ENCODE measurements at regions not wholly inside any gene's neighbourhood (a gene's known extent, or its start where the extent isn't known, plus 50 kb on each side); places are given as distances from the start of the nearest gene placed in this dataset.

DNA sequence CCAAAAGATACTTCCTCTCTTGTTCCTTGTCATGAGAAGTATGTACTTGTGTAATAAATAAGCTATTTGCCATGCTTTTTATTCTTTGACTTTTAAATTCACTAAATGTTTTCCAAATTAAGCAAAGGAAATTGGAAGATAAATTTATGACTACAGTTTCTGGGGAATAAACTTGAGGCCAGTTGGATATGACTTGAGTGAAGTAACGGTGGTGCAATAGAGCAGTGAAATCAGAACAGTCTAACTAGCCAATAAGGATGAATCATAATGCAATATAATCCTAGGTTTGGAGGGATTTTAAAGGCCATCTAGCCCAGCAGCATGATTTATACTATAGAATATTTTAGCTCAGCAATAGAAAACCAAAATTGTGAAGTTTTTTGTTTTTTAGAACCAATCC lies 183.8 kb upstream of the TCF21 start:
- no peaks in the 10 kb centered on the region for H3K36me3 ChIP-seq
- H3K4me1 ChIP-seq, result no peaks in the 10 kb centered on the region
- H3K9me3 ChIP-seq, result no peaks in the 10 kb centered on the region
- intact Hi-C loops (cut with DNase I), result no loop called here
- H3K27ac ChIP-seq, result no peak overlapping the region
- WGBS, 2 donors, result 65 to 72% methylated on average over 1 of the region's 1 CpG
- no peak overlapping the region for H3K4me3 ChIP-seq (replicated peaks in 1 of 3)
- no peak for TF ChIP-seq POLR2A (IDR thresholded peaks at IDR 0.05)
- TF ChIP-seq, protein P1, sequence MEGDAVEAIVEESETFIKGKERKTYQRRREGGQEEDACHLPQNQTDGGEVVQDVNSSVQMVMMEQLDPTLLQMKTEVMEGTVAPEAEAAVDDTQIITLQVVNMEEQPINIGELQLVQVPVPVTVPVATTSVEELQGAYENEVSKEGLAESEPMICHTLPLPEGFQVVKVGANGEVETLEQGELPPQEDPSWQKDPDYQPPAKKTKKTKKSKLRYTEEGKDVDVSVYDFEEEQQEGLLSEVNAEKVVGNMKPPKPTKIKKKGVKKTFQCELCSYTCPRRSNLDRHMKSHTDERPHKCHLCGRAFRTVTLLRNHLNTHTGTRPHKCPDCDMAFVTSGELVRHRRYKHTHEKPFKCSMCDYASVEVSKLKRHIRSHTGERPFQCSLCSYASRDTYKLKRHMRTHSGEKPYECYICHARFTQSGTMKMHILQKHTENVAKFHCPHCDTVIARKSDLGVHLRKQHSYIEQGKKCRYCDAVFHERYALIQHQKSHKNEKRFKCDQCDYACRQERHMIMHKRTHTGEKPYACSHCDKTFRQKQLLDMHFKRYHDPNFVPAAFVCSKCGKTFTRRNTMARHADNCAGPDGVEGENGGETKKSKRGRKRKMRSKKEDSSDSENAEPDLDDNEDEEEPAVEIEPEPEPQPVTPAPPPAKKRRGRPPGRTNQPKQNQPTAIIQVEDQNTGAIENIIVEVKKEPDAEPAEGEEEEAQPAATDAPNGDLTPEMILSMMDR (IDR thresholded peaks at IDR 0.05), result no peak
- no peaks in the 10 kb centered on the region for H3K27me3 ChIP-seq
- no peak for DNase-seq

DNA sequence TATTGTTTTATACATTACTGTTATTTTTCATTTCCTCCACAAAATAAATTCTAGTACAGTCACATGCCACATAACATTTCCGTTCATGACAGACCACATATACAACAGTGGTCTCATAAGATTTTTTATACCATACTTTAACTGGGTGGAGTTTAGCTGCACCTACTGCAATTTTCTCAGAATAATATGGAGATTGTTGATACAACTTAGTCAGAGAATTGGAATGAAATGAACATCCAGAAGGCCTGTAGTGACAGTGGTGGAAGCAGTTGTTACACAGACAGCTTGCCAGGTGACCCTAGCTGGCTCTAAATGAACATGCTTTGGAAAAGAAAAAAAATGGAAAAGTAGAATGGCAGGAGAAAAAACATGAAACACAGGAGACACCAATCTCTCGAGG lies 183.2 kb upstream of the TCF21 start:
- 70 to 79% methylated on average over 2 of the region's 2 CpGs for WGBS, 2 donors
- no peaks in the 10 kb centered on the region for H3K4me1 ChIP-seq
- no peaks in the 10 kb centered on the region for H3K27me3 ChIP-seq
- no peak for TF ChIP-seq POLR2A (IDR thresholded peaks at IDR 0.05)
- TF ChIP-seq, protein P1 (IDR thresholded peaks at IDR 0.05), result no peak
- no peak overlapping the region for H3K27ac ChIP-seq
- intact Hi-C loops (cut with DNase I), result no loop called here
- no peak overlapping the region for H3K4me3 ChIP-seq (replicated peaks in 1 of 3)
- H3K9me3 ChIP-seq, result no peaks in the 10 kb centered on the region
- DNase-seq, result no peak
- H3K36me3 ChIP-seq, result no peaks in the 10 kb centered on the region

DNA sequence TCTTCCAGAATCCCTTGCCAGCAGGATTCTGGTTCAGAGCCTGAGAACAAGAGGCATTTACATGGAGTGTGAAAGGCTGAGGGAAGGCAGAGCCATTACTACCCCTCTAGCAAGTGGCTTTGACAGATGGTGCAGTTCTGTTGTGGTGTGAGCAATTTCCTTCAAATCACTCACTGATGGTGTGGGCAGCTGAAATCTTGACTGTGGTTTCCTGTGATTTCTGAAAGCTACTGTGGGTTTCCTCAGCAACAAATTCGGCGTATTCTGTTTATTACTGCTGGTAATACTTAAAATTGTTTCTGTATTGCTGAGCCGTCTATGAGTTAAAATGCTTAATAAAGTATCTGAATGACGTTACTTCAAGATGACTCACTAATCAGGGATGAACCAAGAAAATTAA lies 181.5 kb upstream of the TCF21 start:
- intact Hi-C loops (cut with DNase I), result no loop called here
- WGBS, 2 donors, result 65 to 76% methylated on average over 4 of the region's 4 CpGs

DNA sequence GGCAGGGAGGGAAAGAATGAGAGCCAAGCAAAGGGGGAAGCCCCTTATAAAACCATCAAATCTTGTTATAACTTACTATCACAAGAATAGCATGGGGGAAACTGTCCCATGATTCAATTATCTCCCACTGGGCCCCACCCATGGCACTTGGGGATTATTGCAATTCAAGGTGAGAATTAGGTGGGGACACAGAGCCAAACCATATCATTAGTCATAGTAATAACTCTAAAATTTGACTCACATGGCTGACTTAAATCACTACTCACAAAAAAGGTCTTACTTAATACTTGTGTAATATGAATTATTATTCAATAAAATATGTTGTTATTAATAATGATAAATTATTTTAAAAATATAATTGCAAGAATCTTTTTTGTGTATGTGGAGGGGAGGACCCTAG lies 178.1 kb upstream of the TCF21 start:
- intact Hi-C loops (cut with DNase I), result no loop called here

More for the DNA sequence above, 181.5 kb upstream of the TCF21 start:
- Histone ChIP-seq H3K4me3 (replicated peaks in 1 of 3) (no peak overlapping the region), H3K4me1 (no peaks in the 10 kb centered on the region), H3K36me3 (no peaks in the 10 kb centered on the region), H3K27ac (no peak overlapping the region), H3K27me3 (no peaks in the 10 kb centered on the region), H3K9me3 (no peaks in the 10 kb centered on the region)
- TF ChIP-seq POLR2A (IDR thresholded peaks at IDR 0.05), result no peak
- TF ChIP-seq, protein P1 (IDR thresholded peaks at IDR 0.05), result no peak
- DNase-seq, result no peak

DNA sequence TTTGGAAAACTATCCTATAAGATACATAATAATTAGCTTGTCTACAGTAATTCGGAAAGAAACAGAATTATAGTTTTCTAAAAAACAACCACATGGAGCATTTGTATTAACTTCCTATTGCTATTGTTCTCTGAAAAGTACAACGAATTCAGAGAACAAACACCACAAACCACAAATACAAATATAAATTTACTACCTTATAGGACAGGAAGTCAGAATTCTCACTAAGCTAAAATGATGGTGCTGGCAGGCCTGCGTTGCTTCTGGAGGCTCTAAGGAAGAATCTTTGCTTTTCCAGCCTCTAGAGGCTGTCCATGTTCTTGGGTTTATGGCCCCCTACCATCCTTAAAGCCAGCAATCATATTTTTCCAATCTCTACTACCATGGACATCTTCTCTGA lies 173.6 kb upstream of the TCF21 start:
- Histone ChIP-seq H3K4me3 (replicated peaks in 1 of 3) (no peak overlapping the region), H3K9me3 (no peaks in the 10 kb centered on the region), H3K27ac (no peak overlapping the region), H3K27me3 (no peaks in the 10 kb centered on the region), H3K4me1 (no peaks in the 10 kb centered on the region), H3K36me3 (no peaks in the 10 kb centered on the region)
- DNase-seq, result no peak
- intact Hi-C loops (cut with DNase I), result no loop called here
- WGBS, 2 donors, result 77 to 78% methylated on average over 3 of the region's 3 CpGs
- TF ChIP-seq, protein P1 (IDR thresholded peaks at IDR 0.05), result no peak

More for the DNA sequence above, 178.1 kb upstream of the TCF21 start:
- no peak for DNase-seq
- no peak overlapping the region for H3K4me3 ChIP-seq (replicated peaks in 1 of 3)
- H3K9me3 ChIP-seq, result no peaks in the 10 kb centered on the region
- no peaks in the 10 kb centered on the region for H3K4me1 ChIP-seq
- no peaks in the 10 kb centered on the region for H3K27me3 ChIP-seq
- H3K27ac ChIP-seq, result no peak overlapping the region
- TF ChIP-seq POLR2A (IDR thresholded peaks at IDR 0.05), result no peak
- TF ChIP-seq, protein P1 (IDR thresholded peaks at IDR 0.05), result no peak
- H3K36me3 ChIP-seq, result no peaks in the 10 kb centered on the region
